GM18498 (cell line): ENCODE measurements at regions not wholly inside any gene's neighbourhood (a gene's known extent, or its start where the extent isn't known, plus 50 kb on each side); places are given as distances from the start of the nearest gene placed in this dataset.
A peak's percentile ranks its signal among the peaks of the same experiment; 100 is the strongest.
"Not testable (repeated sequence)": the region's sequence is repeated elsewhere in the genome, so short reads cannot be mapped to it uniquely, and the experiment has no call there.

Source experiments
- ATAC-seq: cut with Tn5 transposase; IDR thresholded peaks from one replicate; pipeline ENCODE4 v1.9.1; 2021; ENCODE audit warnings: mild to moderate bottlenecking, moderate library complexity; ENCODE audit not compliant: unreplicated experiment

- ATAC-seq: no peak
Observed at GRCh38 chr2:36168115-36168514, 187.5 kb upstream of the CRIM1 start.

GRCh38 chr2:36165132-36165531 lies 190.4 kb upstream of the CRIM1 start:
- peak; percentile 65 for ATAC-seq

GRCh38 chr2:36163520-36164254 lies 191.9 kb upstream of the CRIM1 start:
- ATAC-seq: peak; percentile 59

- ATAC-seq: not testable (repeated sequence)
Observed at GRCh38 chr2:36157093-36157492, 198.5 kb upstream of the CRIM1 start.

- ATAC-seq: peak; percentile 94
Observed at GRCh38 chr2:36147670-36148390, 207.7 kb upstream of the CRIM1 start.

GRCh38 chr2:36146765-36147164 lies 208.8 kb upstream of the CRIM1 start:
- no peak for ATAC-seq

GRCh38 chr2:36140391-36140790 lies 215.2 kb upstream of the CRIM1 start:
- ATAC-seq: no peak

- no peak for ATAC-seq
Observed at GRCh38 chr2:36137612-36138011, 218.0 kb upstream of the CRIM1 start.

GRCh38 chr2:36134281-36134680 lies 221.3 kb upstream of the CRIM1 start:
- no peak for ATAC-seq

- ATAC-seq: no peak
Observed at GRCh38 chr2:36128359-36128758, 227.2 kb upstream of the CRIM1 start.

- no peak for ATAC-seq
Observed at GRCh38 chr2:36125702-36126101, 229.9 kb upstream of the CRIM1 start.

GRCh38 chr2:36123995-36124394 lies 231.6 kb upstream of the CRIM1 start:
- ATAC-seq: no peak

- no peak for ATAC-seq
Observed at GRCh38 chr2:36097022-36097421, 258.6 kb upstream of the CRIM1 start.

- not testable (repeated sequence) for ATAC-seq
Observed at GRCh38 chr2:36091844-36092741, 263.5 kb upstream of the CRIM1 start.

- ATAC-seq: no peak
Observed at GRCh38 chr2:36088716-36089328, 266.8 kb upstream of the CRIM1 start.

- ATAC-seq: no peak
Observed at GRCh38 chr2:36087344-36087743, 268.2 kb upstream of the CRIM1 start.

GRCh38 chr2:36079793-36080192 lies 275.8 kb upstream of the CRIM1 start:
- no peak for ATAC-seq

GRCh38 chr2:36074008-36074407 lies 281.6 kb upstream of the CRIM1 start:
- ATAC-seq: no peak

- ATAC-seq: no peak
Observed at GRCh38 chr2:36071698-36072097, 283.9 kb upstream of the CRIM1 start.

GRCh38 chr2:36069074-36069473 lies 286.5 kb upstream of the CRIM1 start:
- ATAC-seq: no peak

- ATAC-seq: no peak
Observed at GRCh38 chr2:36068086-36068485, 287.5 kb upstream of the CRIM1 start.
